NB4 (cell line): ENCODE measurements at regions not wholly inside any gene's neighbourhood (a gene's known extent, or its start where the extent isn't known, plus 50 kb on each side); places are given as distances from the start of the nearest gene placed in this dataset.

ENCODE experiments used
- DNase-seq: peaks from one replicate; pipeline ENCODE4 v3.0.0; 2010; ENCODE audit warnings: low read depth
- H3K4me3 ChIP-seq: one replicate; pipeline ENCODE4 v1.5.1; 2011; ENCODE audit warnings: mild to moderate bottlenecking, low read depth, low read length, moderate library complexity
- MAX ChIP-seq: IDR thresholded peaks from 2 replicates; pipeline ENCODE4 v1.6.1; 2011; ENCODE audit warnings: low read depth, low read length
- MYC ChIP-seq: IDR thresholded peaks from 2 replicates; pipeline ENCODE4 v1.6.1; 2011; ENCODE audit warnings: low read depth, low read length
- POLR2A ChIP-seq: IDR thresholded peaks from 2 replicates; pipeline ENCODE4 v1.6.1; 2011; ENCODE audit warnings: mild to moderate bottlenecking; ENCODE audit not compliant: insufficient read length; ENCODE audit errors: extremely low read depth
- TF ChIP-seq, protein P1 (sequence below): IDR thresholded peaks from one replicate; pipeline ENCODE4 v1.5.1; 2012; ENCODE audit warnings: low read depth, low read length

DNA sequence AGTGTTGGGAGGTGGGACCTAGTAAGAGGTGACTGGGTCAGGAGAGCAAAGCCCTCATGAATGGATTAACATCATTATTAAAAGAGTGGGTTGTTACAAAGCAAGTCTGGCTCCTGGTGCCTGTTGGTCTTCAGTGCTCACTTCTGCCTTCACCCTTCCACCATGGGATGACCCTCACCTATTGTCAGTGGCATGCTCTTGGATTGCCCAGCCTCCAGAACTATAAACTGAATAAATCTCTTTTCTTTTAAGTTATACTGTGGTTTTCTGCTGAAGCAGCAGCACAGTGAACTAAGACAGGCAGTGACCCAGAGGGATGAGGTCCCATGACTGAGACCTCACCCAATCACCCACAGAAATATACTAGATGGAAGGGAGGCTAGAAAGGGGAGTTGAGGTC, 57.5 kb upstream of the ATL2 start:
- DNase-seq = no peak
- TF ChIP-seq POLR2A = no peak
- H3K4me3 ChIP-seq = no peak overlapping the region

DNA sequence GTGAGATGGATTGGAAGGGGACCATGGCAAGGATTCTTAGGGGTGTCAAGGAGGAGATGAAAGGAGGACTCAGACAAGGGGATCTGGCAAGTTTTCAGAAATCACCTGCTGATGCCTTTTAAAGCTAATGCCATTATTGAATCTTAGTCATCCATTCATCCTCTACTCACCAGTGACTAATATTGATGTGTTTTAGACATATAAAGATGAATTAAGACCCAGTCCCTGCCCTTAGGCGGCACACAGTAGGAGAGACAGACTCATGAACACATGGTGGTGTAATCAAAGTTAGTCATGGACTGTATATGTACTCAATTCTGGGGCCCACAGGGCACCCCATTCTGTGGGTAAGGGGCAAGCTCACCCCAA, 56.5 kb upstream of the ATL2 start:
- no peak for DNase-seq
- H3K4me3 ChIP-seq = no peak overlapping the region
- no peak for TF ChIP-seq MYC
- no peak for TF ChIP-seq POLR2A
- no peak for TF ChIP-seq MAX
- TF ChIP-seq, protein P1, sequence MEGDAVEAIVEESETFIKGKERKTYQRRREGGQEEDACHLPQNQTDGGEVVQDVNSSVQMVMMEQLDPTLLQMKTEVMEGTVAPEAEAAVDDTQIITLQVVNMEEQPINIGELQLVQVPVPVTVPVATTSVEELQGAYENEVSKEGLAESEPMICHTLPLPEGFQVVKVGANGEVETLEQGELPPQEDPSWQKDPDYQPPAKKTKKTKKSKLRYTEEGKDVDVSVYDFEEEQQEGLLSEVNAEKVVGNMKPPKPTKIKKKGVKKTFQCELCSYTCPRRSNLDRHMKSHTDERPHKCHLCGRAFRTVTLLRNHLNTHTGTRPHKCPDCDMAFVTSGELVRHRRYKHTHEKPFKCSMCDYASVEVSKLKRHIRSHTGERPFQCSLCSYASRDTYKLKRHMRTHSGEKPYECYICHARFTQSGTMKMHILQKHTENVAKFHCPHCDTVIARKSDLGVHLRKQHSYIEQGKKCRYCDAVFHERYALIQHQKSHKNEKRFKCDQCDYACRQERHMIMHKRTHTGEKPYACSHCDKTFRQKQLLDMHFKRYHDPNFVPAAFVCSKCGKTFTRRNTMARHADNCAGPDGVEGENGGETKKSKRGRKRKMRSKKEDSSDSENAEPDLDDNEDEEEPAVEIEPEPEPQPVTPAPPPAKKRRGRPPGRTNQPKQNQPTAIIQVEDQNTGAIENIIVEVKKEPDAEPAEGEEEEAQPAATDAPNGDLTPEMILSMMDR = no peak

DNA sequence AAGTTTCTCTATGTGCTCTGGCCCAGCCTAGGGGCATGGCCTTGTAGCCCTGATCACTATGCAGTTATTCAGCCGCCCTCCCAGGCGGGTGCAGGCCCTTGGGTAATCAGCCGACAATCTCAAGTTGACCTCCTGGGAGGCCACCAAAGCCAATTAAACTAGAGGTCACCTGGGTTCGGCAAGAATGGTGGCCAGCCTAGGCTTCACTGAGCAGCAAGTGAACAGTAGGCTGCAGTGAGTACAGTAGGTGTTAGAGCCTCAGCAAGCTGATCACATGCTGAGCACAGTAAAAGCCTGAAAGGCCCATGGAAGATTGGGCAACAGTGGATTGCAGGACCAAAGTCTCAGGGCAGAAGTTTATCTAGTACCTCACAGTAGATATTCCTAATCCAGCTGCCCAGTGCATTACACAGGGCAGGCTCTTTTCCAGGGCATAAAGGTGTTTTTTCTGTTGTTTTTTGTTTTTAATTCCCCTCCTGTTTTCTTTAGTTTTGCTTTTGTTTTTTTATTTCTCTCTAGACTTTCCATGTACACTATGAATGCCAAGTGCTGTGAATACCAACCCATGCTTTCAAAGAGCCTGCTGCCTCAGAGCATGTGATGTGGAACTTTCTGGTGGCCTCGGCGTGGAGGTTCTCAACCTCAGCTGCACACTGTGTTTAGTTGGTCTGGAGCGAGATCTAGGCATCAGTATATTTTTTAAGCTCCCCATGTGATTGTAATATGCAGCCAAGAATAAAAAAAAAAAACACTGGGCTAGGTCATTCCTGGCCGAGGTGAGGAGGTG, 55.9 kb upstream of the ATL2 start:
- peak; percentile 25 for DNase-seq
- TF ChIP-seq MYC = no peak
- TF ChIP-seq POLR2A = no peak
- TF ChIP-seq MAX = no peak
- TF ChIP-seq, protein P1 = no peak
- no peak overlapping the region for H3K4me3 ChIP-seq

GRCh38 chr2:38430597-38431207, 53.6 kb upstream of the ATL2 start:
- no peak for DNase-seq
- no peak for TF ChIP-seq MAX
- TF ChIP-seq, protein P1 = no peak
- TF ChIP-seq POLR2A = no peak
- no peak for TF ChIP-seq MYC
- H3K4me3 ChIP-seq = no peak overlapping the region

DNA sequence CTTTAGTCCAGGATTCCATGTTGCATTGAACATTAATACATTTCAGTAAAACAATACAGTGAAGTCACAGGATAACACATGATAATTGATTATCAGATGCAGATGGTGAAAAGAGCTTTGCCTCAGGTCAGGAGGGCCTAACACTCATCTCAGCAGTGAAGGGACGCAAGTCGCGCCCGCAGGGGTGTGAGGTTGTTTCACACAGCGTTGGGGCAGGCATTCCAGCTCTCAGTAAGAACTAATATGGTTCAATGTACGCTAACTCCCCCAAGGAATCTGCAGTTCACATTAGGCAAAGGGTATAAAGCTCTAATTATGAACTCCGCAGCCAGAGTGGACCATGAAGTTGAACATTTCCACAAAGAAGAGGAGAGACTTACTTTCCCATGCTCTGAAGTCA, 53.1 kb upstream of the ATL2 start:
- no peak for DNase-seq
- TF ChIP-seq MAX = no peak
- TF ChIP-seq POLR2A = no peak
- TF ChIP-seq, protein P1 = no peak
- no peak for TF ChIP-seq MYC

DNA sequence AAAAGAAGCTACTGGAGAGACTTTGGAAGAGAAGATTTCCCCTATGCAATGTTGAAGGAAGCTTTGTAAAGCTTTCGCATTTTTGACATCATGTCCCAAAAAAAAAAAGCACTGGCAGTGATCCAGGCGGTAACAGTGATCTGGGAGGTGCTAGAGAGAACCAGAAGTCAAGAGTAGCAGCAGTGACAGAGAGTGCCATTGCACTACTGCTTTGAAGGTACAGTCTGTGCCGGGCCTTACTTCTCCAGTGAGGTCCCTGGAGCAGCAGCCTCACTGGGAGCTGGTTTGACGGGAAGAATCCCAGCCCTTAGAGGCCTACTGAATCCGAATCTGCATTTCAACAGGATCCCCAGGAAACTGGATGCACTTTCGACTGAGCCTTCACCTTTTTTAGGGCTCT, 50.9 kb upstream of the ATL2 start:
- no peak for DNase-seq
- TF ChIP-seq MAX (no peak), MYC (no peak), POLR2A (no peak)
- TF ChIP-seq, protein P1 = no peak
- H3K4me3 ChIP-seq = no peak overlapping the region

More for the DNA sequence above, 53.1 kb upstream of the ATL2 start:
- H3K4me3 ChIP-seq = no peak overlapping the region
